ENCODE measurements at regions not wholly inside any gene's neighbourhood (a gene's known extent, or its start where the extent isn't known, plus 50 kb on each side); places are given as distances from the start of the nearest gene placed in this dataset.

GRCh38 chr3:38989917-38990510 is 61.7 kb downstream of the SCN11A start:
- no peak for TF ChIP-seq CTCF (conservative IDR thresholded peaks at IDR 0.05; ENCODE audit: low read depth, low read length)
- no peak for TF ChIP-seq EZH2 (IDR thresholded peaks at IDR 0.05; ENCODE audit: low read length, unreplicated experiment)
- TF ChIP-seq EZH2phosphoT487 (IDR thresholded peaks at IDR 0.05; ENCODE audit: borderline replicate concordance, low read length) = no peak

All from PC-3 (cell line).